Suprapubic skin (tissue), 2 donors: ENCODE measurements at regions not wholly inside any gene's neighbourhood (a gene's known extent, or its start where the extent isn't known, plus 50 kb on each side); places are given as distances from the start of the nearest gene placed in this dataset.

Experiments used
- EP300 ChIP-seq: sonication (generic); formaldehyde crosslinking; IDR thresholded peaks from one replicate; pipeline ENCODE4 v1.6.1; 2017; ENCODE audit warnings: antibody characterized with exemption
- POLR2A ChIP-seq, 2 donors: fragments of 450-650 bp; IDR thresholded peaks; one replicate each; pipeline ENCODE4 v1.6.1; 2017; ENCODE audit warnings: antibody characterized with exemption in 2 of 2, mild to moderate bottlenecking in 2 of 2, moderate library complexity in 2 of 2

DNA sequence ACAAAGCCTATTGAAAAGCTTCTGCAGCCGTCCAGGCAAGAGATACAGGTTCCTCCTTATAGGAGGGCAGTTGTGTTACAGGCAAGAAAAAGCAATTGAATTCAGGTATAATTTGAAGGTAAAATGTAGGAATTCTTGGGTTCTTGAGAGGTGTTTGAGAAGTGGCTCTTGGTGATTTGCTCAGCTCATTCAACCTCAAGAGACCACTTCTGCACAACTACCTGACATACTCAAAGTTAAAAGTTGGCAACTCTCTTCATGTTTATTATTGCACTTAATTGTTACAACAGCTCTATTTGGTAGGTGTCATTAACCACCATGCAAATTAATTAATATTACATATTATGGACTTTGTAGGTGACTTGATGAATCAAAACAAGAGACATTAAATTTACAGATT lies 753.2 kb downstream of the ADCYAP1 start:
- TF ChIP-seq EP300 (no peak), POLR2A (IDR thresholded peaks at IDR 0.05) (no peak)
